ENCODE measurements at regions not wholly inside any gene's neighbourhood (a gene's known extent, or its start where the extent isn't known, plus 50 kb on each side); places are given as distances from the start of the nearest gene placed in this dataset.

DNA sequence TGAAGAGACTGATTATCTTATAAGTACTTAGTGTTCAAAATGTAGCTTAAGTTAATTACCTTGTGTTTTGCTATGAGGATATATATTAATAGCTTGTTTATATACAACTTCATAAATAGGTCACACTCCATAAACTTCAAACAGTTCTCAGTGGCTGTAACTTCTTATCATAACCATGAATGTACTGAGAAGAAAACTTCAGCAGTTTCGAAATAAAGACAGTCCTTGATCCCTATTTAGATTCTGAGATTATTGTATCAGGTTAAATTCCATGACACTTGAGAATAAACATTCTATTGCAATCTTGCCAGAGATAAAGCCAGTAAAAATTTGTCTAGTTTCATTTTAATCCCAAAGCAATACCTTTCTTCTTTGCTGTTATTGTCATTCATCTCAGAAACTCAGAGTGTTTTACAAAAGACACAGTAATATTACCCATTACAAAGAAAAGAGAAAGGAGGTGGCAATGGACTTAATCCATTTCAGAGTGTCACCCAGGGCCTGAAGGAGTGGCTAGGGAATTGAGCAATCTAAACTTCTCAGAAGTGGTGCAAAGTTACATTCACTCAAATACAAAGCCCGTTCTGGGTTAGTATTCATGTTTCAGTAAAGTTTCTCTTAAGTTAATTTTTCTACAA lies 403.6 kb downstream of the SEMA3D start:
- TF ChIP-seq SIN3A (IDR thresholded peaks at IDR 0.05; ENCODE audit: borderline replicate concordance, insufficient read depth, low read depth, low read length) = no peak
- TF ChIP-seq, protein P1, sequence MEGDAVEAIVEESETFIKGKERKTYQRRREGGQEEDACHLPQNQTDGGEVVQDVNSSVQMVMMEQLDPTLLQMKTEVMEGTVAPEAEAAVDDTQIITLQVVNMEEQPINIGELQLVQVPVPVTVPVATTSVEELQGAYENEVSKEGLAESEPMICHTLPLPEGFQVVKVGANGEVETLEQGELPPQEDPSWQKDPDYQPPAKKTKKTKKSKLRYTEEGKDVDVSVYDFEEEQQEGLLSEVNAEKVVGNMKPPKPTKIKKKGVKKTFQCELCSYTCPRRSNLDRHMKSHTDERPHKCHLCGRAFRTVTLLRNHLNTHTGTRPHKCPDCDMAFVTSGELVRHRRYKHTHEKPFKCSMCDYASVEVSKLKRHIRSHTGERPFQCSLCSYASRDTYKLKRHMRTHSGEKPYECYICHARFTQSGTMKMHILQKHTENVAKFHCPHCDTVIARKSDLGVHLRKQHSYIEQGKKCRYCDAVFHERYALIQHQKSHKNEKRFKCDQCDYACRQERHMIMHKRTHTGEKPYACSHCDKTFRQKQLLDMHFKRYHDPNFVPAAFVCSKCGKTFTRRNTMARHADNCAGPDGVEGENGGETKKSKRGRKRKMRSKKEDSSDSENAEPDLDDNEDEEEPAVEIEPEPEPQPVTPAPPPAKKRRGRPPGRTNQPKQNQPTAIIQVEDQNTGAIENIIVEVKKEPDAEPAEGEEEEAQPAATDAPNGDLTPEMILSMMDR (IDR thresholded peaks at IDR 0.05) = no peak
- TF ChIP-seq POLR2AphosphoS5 (IDR thresholded peaks at IDR 0.05; ENCODE audit: low read depth, low read length) = no peak
- TF ChIP-seq TCF7L2 (IDR thresholded peaks at IDR 0.05; ENCODE audit: low read depth, low read length) = peak; percentile 68; the same call in 1 of the 2 replicates
- TF ChIP-seq, protein P2, sequence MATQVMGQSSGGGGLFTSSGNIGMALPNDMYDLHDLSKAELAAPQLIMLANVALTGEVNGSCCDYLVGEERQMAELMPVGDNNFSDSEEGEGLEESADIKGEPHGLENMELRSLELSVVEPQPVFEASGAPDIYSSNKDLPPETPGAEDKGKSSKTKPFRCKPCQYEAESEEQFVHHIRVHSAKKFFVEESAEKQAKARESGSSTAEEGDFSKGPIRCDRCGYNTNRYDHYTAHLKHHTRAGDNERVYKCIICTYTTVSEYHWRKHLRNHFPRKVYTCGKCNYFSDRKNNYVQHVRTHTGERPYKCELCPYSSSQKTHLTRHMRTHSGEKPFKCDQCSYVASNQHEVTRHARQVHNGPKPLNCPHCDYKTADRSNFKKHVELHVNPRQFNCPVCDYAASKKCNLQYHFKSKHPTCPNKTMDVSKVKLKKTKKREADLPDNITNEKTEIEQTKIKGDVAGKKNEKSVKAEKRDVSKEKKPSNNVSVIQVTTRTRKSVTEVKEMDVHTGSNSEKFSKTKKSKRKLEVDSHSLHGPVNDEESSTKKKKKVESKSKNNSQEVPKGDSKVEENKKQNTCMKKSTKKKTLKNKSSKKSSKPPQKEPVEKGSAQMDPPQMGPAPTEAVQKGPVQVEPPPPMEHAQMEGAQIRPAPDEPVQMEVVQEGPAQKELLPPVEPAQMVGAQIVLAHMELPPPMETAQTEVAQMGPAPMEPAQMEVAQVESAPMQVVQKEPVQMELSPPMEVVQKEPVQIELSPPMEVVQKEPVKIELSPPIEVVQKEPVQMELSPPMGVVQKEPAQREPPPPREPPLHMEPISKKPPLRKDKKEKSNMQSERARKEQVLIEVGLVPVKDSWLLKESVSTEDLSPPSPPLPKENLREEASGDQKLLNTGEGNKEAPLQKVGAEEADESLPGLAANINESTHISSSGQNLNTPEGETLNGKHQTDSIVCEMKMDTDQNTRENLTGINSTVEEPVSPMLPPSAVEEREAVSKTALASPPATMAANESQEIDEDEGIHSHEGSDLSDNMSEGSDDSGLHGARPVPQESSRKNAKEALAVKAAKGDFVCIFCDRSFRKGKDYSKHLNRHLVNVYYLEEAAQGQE (IDR thresholded peaks at IDR 0.05; ENCODE audit: insufficient read depth in 1 of 2, low read depth in 2 of 2, low read length in 1 of 2) = no peak
- in situ Hi-C loops (cut with HindIII; ENCODE audit: low pct_unique_long_range_greater_than_20kb, low sequenced_read_pairs) = no loop called here
- H3K27me3 ChIP-seq (ENCODE audit: control insufficient read depth, insufficient read depth, low read length) = no peaks in the 10 kb centered on the region
- H3K4me1 ChIP-seq (ENCODE audit: control insufficient read depth, insufficient read depth, low read length) = peaks cover 3% of the 10 kb centered on the region; the same call in 1 of the 2 replicates
- ChIA-PET POLR2A (interaction anchor here (0.5 kb wide), 1 partner anchor 13 kb away, joined by 4 read pairs; no protein-coding TSS in a partner anchor), CTCF (interaction anchor here (0.7 kb wide), 1 partner anchor 806 kb away, joined by 3 read pairs; no protein-coding TSS in a partner anchor)
- H3K36me3 ChIP-seq (ENCODE audit: control insufficient read depth, insufficient read depth, low read length) = no peaks in the 10 kb centered on the region
- no peaks in the 10 kb centered on the region for H3K9me3 ChIP-seq (ENCODE audit: control insufficient read depth, insufficient read depth, low read depth, low read length)
- H3K27ac ChIP-seq (ENCODE audit: low read length) = peak overlapping the region; percentile 29; the same call in 1 of the 2 replicates
- H3K4me3 ChIP-seq (ENCODE audit: low read depth in 2 of 2, low read length in 2 of 2) = no peak overlapping the region
- no TSS peak for BruUV-seq (replicated peaks)
- intact Hi-C loops (cut with micrococcal nuclease; ENCODE audit: unreplicated experiment) = no loop called here
- no peak for ATAC-seq
- DNase-seq (ENCODE audit: low read depth, low spot score) = no peak

DNA sequence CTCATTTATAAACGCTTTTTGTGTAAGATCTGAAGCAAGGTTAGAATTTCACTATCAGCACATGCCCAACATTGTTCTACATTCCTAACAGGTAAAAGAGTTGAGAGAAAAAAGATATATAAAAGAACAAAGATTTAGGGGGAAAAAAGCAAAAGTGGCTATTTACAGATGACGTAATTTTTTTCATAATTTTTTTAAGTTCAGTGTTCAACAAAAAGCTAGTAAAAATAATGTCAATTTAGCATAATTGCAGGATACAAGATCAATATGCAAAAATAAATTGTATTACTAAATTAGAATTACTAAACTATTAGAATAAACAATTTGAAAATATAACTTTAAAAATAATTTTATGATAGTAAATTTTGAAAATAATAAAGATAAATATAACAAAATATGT lies 405.0 kb downstream of the SEMA3D start:
- Histone ChIP-seq H3K4me3 (ENCODE audit: low read depth in 2 of 2, low read length in 2 of 2) (no peak overlapping the region), H3K27me3 (ENCODE audit: control insufficient read depth, insufficient read depth, low read length) (no peaks in the 10 kb centered on the region), H3K36me3 (ENCODE audit: control insufficient read depth, insufficient read depth, low read length) (no peaks in the 10 kb centered on the region), H3K27ac (ENCODE audit: low read length) (no peak overlapping the region), H3K4me1 (ENCODE audit: control insufficient read depth, insufficient read depth, low read length) (peaks cover 3% of the 10 kb centered on the region; the same call in 1 of the 2 replicates), H3K9me3 (ENCODE audit: control insufficient read depth, insufficient read depth, low read depth, low read length) (no peaks in the 10 kb centered on the region)
- ChIA-PET POLR2A (no interaction called here), CTCF (no interaction called here)
- in situ Hi-C loops (cut with HindIII; ENCODE audit: low pct_unique_long_range_greater_than_20kb, low sequenced_read_pairs) = no loop called here
- no peak for TF ChIP-seq POLR2AphosphoS5 (IDR thresholded peaks at IDR 0.05; ENCODE audit: low read depth, low read length)
- no peak for TF ChIP-seq TCF7L2 (IDR thresholded peaks at IDR 0.05; ENCODE audit: low read depth, low read length)
- no peak for TF ChIP-seq SIN3A (IDR thresholded peaks at IDR 0.05; ENCODE audit: borderline replicate concordance, insufficient read depth, low read depth, low read length)
- TF ChIP-seq, protein P2 (IDR thresholded peaks at IDR 0.05; ENCODE audit: insufficient read depth in 1 of 2, low read depth in 2 of 2, low read length in 1 of 2) = no peak
- TF ChIP-seq, protein P1 (IDR thresholded peaks at IDR 0.05) = no peak
- intact Hi-C loops (cut with micrococcal nuclease; ENCODE audit: unreplicated experiment) = no loop called here
- BruUV-seq (replicated peaks) = no TSS peak
- ATAC-seq (no peak), DNase-seq (ENCODE audit: low read depth, low spot score) (no peak)
